Stimulated activated naive CD8-positive, alpha-beta T cell treated with anti-CD3 and anti-CD28 coated beads, Interleukin-15, Interleukin-2, amounts not matched to agents 100 ng/mL and 50 ng/mL, for 24 hours (primary cell): ENCODE measurements at regions not wholly inside any gene's neighbourhood (a gene's known extent, or its start where the extent isn't known, plus 50 kb on each side); places are given as distances from the start of the nearest gene placed in this dataset.

Source experiments
- H3K27ac Mint-ChIP-seq: one replicate; pipeline ENCODE4 v1.8.0; 2021; ENCODE audit warnings: mild to moderate bottlenecking, mixed read lengths
- H3K27me3 Mint-ChIP-seq: one replicate; pipeline ENCODE4 v1.8.0; 2021; ENCODE audit warnings: mixed read lengths
- H3K36me3 Mint-ChIP-seq: one replicate; pipeline ENCODE4 v1.8.0; 2021; ENCODE audit warnings: low read depth, mixed read lengths
- H3K4me1 Mint-ChIP-seq: one replicate; pipeline ENCODE4 v1.8.0; 2021; ENCODE audit warnings: low read depth, mixed read lengths
- H3K4me3 Mint-ChIP-seq: one replicate; pipeline ENCODE4 v1.8.0; 2021; ENCODE audit warnings: mild to moderate bottlenecking, mixed read lengths
- H3K9me3 Mint-ChIP-seq: one replicate; pipeline ENCODE4 v1.8.0; 2021; ENCODE audit warnings: mixed read lengths

GRCh38 chr6:130647246-130647645 lies 180.0 kb upstream of the SMLR1 start:
- Mint-ChIP-seq H3K27ac (no peak overlapping the region), H3K36me3 (no peaks in the 10 kb centered on the region), H3K4me3 (no peak overlapping the region), H3K27me3 (no peaks in the 10 kb centered on the region), H3K4me1 (no peaks in the 10 kb centered on the region), H3K9me3 (peaks cover 26% of the 10 kb centered on the region)

GRCh38 chr6:130655586-130655985 lies 171.6 kb upstream of the SMLR1 start:
- no peak overlapping the region for H3K27ac Mint-ChIP-seq
- no peaks in the 10 kb centered on the region for H3K4me1 Mint-ChIP-seq
- H3K36me3 Mint-ChIP-seq: no peaks in the 10 kb centered on the region
- H3K9me3 Mint-ChIP-seq: peaks cover 4% of the 10 kb centered on the region
- no peaks in the 10 kb centered on the region for H3K27me3 Mint-ChIP-seq
- H3K4me3 Mint-ChIP-seq: no peak overlapping the region

- Mint-ChIP-seq H3K27ac (no peak overlapping the region), H3K36me3 (no peaks in the 10 kb centered on the region), H3K4me3 (no peak overlapping the region), H3K4me1 (no peaks in the 10 kb centered on the region), H3K9me3 (no peaks in the 10 kb centered on the region), H3K27me3 (no peaks in the 10 kb centered on the region)
Measured at GRCh38 chr6:130661077-130661476, 166.1 kb upstream of the SMLR1 start.

GRCh38 chr6:130666786-130667185 lies 160.4 kb upstream of the SMLR1 start:
- H3K27ac Mint-ChIP-seq: no peak overlapping the region
- no peaks in the 10 kb centered on the region for H3K9me3 Mint-ChIP-seq
- H3K4me1 Mint-ChIP-seq: no peaks in the 10 kb centered on the region
- H3K36me3 Mint-ChIP-seq: no peaks in the 10 kb centered on the region
- H3K4me3 Mint-ChIP-seq: no peak overlapping the region
- no peaks in the 10 kb centered on the region for H3K27me3 Mint-ChIP-seq

GRCh38 chr6:130670142-130670541 lies 157.1 kb upstream of the SMLR1 start:
- H3K27ac Mint-ChIP-seq: no peak overlapping the region
- H3K27me3 Mint-ChIP-seq: no peaks in the 10 kb centered on the region
- no peak overlapping the region for H3K4me3 Mint-ChIP-seq
- H3K9me3 Mint-ChIP-seq: no peaks in the 10 kb centered on the region
- no peaks in the 10 kb centered on the region for H3K4me1 Mint-ChIP-seq
- no peaks in the 10 kb centered on the region for H3K36me3 Mint-ChIP-seq

- Mint-ChIP-seq H3K27me3 (no peaks in the 10 kb centered on the region), H3K27ac (no peak overlapping the region)
Measured at GRCh38 chr6:130671119-130671518, 156.1 kb upstream of the SMLR1 start.

GRCh38 chr6:130671577-130671976 lies 155.6 kb upstream of the SMLR1 start:
- H3K27me3 Mint-ChIP-seq: no peaks in the 10 kb centered on the region
- H3K27ac Mint-ChIP-seq: no peak overlapping the region
- H3K4me3 Mint-ChIP-seq: no peak overlapping the region
- H3K36me3 Mint-ChIP-seq: no peaks in the 10 kb centered on the region
- peaks cover 4% of the 10 kb centered on the region for H3K4me1 Mint-ChIP-seq
- H3K9me3 Mint-ChIP-seq: no peaks in the 10 kb centered on the region

More at GRCh38 chr6:130671119-130671518, 156.1 kb upstream of the SMLR1 start:
- no peaks in the 10 kb centered on the region for H3K9me3 Mint-ChIP-seq
- no peak overlapping the region for H3K4me3 Mint-ChIP-seq
- H3K4me1 Mint-ChIP-seq: no peaks in the 10 kb centered on the region
- no peaks in the 10 kb centered on the region for H3K36me3 Mint-ChIP-seq

- Mint-ChIP-seq H3K4me1 (peaks cover 5% of the 10 kb centered on the region), H3K4me3 (no peak overlapping the region), H3K9me3 (peaks cover 4% of the 10 kb centered on the region), H3K36me3 (peaks cover 4% of the 10 kb centered on the region), H3K27ac (no peak overlapping the region), H3K27me3 (no peaks in the 10 kb centered on the region)
Measured at GRCh38 chr6:130672153-130672552, 155.1 kb upstream of the SMLR1 start.

GRCh38 chr6:130674604-130675003 lies 152.6 kb upstream of the SMLR1 start:
- no peak overlapping the region for H3K27ac Mint-ChIP-seq
- peaks cover 9% of the 10 kb centered on the region for H3K36me3 Mint-ChIP-seq
- peaks cover 5% of the 10 kb centered on the region for H3K4me1 Mint-ChIP-seq
- H3K9me3 Mint-ChIP-seq: peaks cover 10% of the 10 kb centered on the region
- H3K27me3 Mint-ChIP-seq: no peaks in the 10 kb centered on the region
- no peak overlapping the region for H3K4me3 Mint-ChIP-seq

GRCh38 chr6:130675072-130675471 lies 152.1 kb upstream of the SMLR1 start:
- H3K4me1 Mint-ChIP-seq: peaks cover 5% of the 10 kb centered on the region
- peaks cover 13% of the 10 kb centered on the region for H3K9me3 Mint-ChIP-seq
- no peaks in the 10 kb centered on the region for H3K27me3 Mint-ChIP-seq
- peaks cover 9% of the 10 kb centered on the region for H3K36me3 Mint-ChIP-seq
- H3K4me3 Mint-ChIP-seq: no peak overlapping the region
- H3K27ac Mint-ChIP-seq: no peak overlapping the region

- Mint-ChIP-seq H3K4me3 (no peak overlapping the region), H3K27me3 (no peaks in the 10 kb centered on the region), H3K4me1 (peaks cover 5% of the 10 kb centered on the region), H3K36me3 (peaks cover 9% of the 10 kb centered on the region), H3K9me3 (peaks cover 13% of the 10 kb centered on the region), H3K27ac (no peak overlapping the region)
Measured at GRCh38 chr6:130676077-130676772, 151.0 kb upstream of the SMLR1 start.

GRCh38 chr6:130676773-130677144 lies 150.4 kb upstream of the SMLR1 start:
- Mint-ChIP-seq H3K4me3 (no peak overlapping the region), H3K27ac (no peak overlapping the region), H3K27me3 (no peaks in the 10 kb centered on the region), H3K4me1 (peaks cover 5% of the 10 kb centered on the region), H3K9me3 (peaks cover 13% of the 10 kb centered on the region), H3K36me3 (peaks cover 9% of the 10 kb centered on the region)

- Mint-ChIP-seq H3K27ac (peak overlapping the region; percentile 48), H3K4me3 (no peak overlapping the region), H3K36me3 (peaks cover 9% of the 10 kb centered on the region), H3K9me3 (peaks cover 13% of the 10 kb centered on the region), H3K4me1 (peaks cover 5% of the 10 kb centered on the region), H3K27me3 (no peaks in the 10 kb centered on the region)
Measured at GRCh38 chr6:130677312-130677711, 149.9 kb upstream of the SMLR1 start.

GRCh38 chr6:130677766-130678165 lies 149.4 kb upstream of the SMLR1 start:
- Mint-ChIP-seq H3K36me3 (peaks cover 9% of the 10 kb centered on the region), H3K9me3 (peaks cover 13% of the 10 kb centered on the region), H3K4me1 (peaks cover 5% of the 10 kb centered on the region), H3K4me3 (no peak overlapping the region), H3K27me3 (no peaks in the 10 kb centered on the region), H3K27ac (no peak overlapping the region)

- Mint-ChIP-seq H3K4me3 (no peak overlapping the region), H3K9me3 (peaks cover 13% of the 10 kb centered on the region), H3K27me3 (no peaks in the 10 kb centered on the region), H3K36me3 (peaks cover 9% of the 10 kb centered on the region), H3K27ac (no peak overlapping the region), H3K4me1 (peaks cover 5% of the 10 kb centered on the region)
Measured at GRCh38 chr6:130679684-130680083, 147.5 kb upstream of the SMLR1 start.

GRCh38 chr6:130680116-130680515 lies 147.1 kb upstream of the SMLR1 start:
- H3K36me3 Mint-ChIP-seq: peaks cover 9% of the 10 kb centered on the region
- no peaks in the 10 kb centered on the region for H3K27me3 Mint-ChIP-seq
- H3K4me3 Mint-ChIP-seq: no peak overlapping the region
- H3K9me3 Mint-ChIP-seq: peaks cover 13% of the 10 kb centered on the region
- H3K4me1 Mint-ChIP-seq: peaks cover 5% of the 10 kb centered on the region
- H3K27ac Mint-ChIP-seq: no peak overlapping the region
